Liver (tissue), 8 donors: ENCODE measurements at regions not wholly inside any gene's neighbourhood (a gene's known extent, or its start where the extent isn't known, plus 50 kb on each side); places are given as distances from the start of the nearest gene placed in this dataset.

Experiments
- DNase-seq: peaks from one replicate; pipeline ENCODE4 v3.0.0-alpha.2; 2017; ENCODE audit warnings: low spot score
- H3K27ac ChIP-seq, 2 donors: one replicate each; pipeline ENCODE4 v1.7.0; 2013; ENCODE audit warnings: inconsistent platforms in 2 of 2, low read length in 2 of 2, control low read depth in 1 of 2, low read depth in 1 of 2, mild to moderate bottlenecking in 1 of 2
- H3K27me3 ChIP-seq, 4 donors: one replicate each; pipeline versions ENCODE4 v1.6.1 to v1.7.0; 2013; ENCODE audit warnings: low read length in 3 of 4, inconsistent platforms in 1 of 4, mild to moderate bottlenecking in 1 of 4, moderate library complexity in 1 of 4; ENCODE audit not compliant: control insufficient read depth in 4 of 4, insufficient read depth in 4 of 4
- H3K36me3 ChIP-seq, 4 donors: one replicate each; pipeline versions ENCODE4 v1.6.1 to v1.7.0; 2013; ENCODE audit warnings: low read length in 3 of 4, mild to moderate bottlenecking in 3 of 4, low read depth in 1 of 4, moderate library complexity in 1 of 4; ENCODE audit not compliant: control insufficient read depth in 4 of 4, insufficient read depth in 3 of 4
- H3K4me1 ChIP-seq, 4 donors: one replicate each; pipeline versions ENCODE4 v1.6.1 to v1.7.0; 2013; ENCODE audit warnings: low read length in 3 of 4, mild to moderate bottlenecking in 3 of 4, moderate library complexity in 1 of 4; ENCODE audit not compliant: control insufficient read depth in 4 of 4, insufficient read depth in 4 of 4
- H3K4me3 ChIP-seq, 3 donors: one replicate each; pipeline versions ENCODE4 v1.6.1 to v1.7.0; 2013; ENCODE audit warnings: low read length in 3 of 3, control low read depth in 1 of 3, low read depth in 1 of 3, mild to moderate bottlenecking in 1 of 3
- H3K9ac ChIP-seq, 2 donors: one replicate each; pipeline ENCODE4 v1.7.0; 2013; ENCODE audit warnings: low read length in 2 of 2, mild to moderate bottlenecking in 2 of 2, moderate library complexity in 2 of 2, control low read depth in 1 of 2, low read depth in 1 of 2
- H3K9me3 ChIP-seq, 4 donors: one replicate each; pipeline versions ENCODE4 v1.6.1 to v1.7.0; 2013; ENCODE audit warnings: low read length in 3 of 4; ENCODE audit not compliant: control insufficient read depth in 4 of 4
- ATF3 ChIP-seq: IDR thresholded peaks from 2 replicates; pipeline ENCODE4 v1.6.1; 2016; ENCODE audit warnings: antibody characterized with exemption
- CTCF ChIP-seq: fragments of 150-350 bp; IDR thresholded peaks from 2 replicates; pipeline ENCODE4 v1.5.1; 2017; ENCODE audit warnings: improper control_type of control experiment, low read depth, low read length; ENCODE audit not compliant: missing input control
- EGR1 ChIP-seq, 2 donors: IDR thresholded peaks; 2 replicates each; pipeline ENCODE4 v1.6.1; 2016 to 2018; ENCODE audit warnings: antibody characterized with exemption in 2 of 2, low read depth in 2 of 2
- FOXA1 ChIP-seq: IDR thresholded peaks from 2 replicates; pipeline ENCODE4 v1.6.1; 2016; ENCODE audit warnings: antibody characterized with exemption
- FOXA2 ChIP-seq: IDR thresholded peaks from 2 replicates; pipeline ENCODE4 v1.6.1; 2016; ENCODE audit warnings: antibody characterized with exemption
- NR2F2 ChIP-seq: IDR thresholded peaks from 2 replicates; pipeline ENCODE4 v1.6.1; 2016; ENCODE audit warnings: antibody characterized with exemption
- RAD21 ChIP-seq, 2 donors: IDR thresholded peaks; 2 replicates each; pipeline ENCODE4 v1.6.1; 2016; ENCODE audit warnings: antibody characterized with exemption in 2 of 2, mild to moderate bottlenecking in 2 of 2
- REST ChIP-seq: IDR thresholded peaks from 2 replicates; pipeline ENCODE4 v1.6.1; 2016; ENCODE audit warnings: antibody characterized with exemption, mild to moderate bottlenecking
- RXRA ChIP-seq, 2 donors: IDR thresholded peaks; 2 replicates each; pipeline ENCODE4 v1.6.1; 2017 to 2018; ENCODE audit warnings: antibody characterized with exemption in 2 of 2, mild to moderate bottlenecking in 1 of 2
- SP1 ChIP-seq: IDR thresholded peaks from 2 replicates; pipeline ENCODE4 v1.6.1; 2018; ENCODE audit warnings: antibody characterized with exemption, mild to moderate bottlenecking
- TAF1 ChIP-seq: conservative IDR thresholded peaks from 2 replicates; pipeline ENCODE4 v1.6.1; 2016; ENCODE audit warnings: antibody characterized with exemption, mild to moderate bottlenecking
- YY1 ChIP-seq: IDR thresholded peaks from 2 replicates; pipeline ENCODE4 v1.6.1; 2016; ENCODE audit warnings: antibody characterized with exemption, mild to moderate bottlenecking
- ZBTB33 ChIP-seq: IDR thresholded peaks from 2 replicates; pipeline ENCODE4 v1.6.1; 2016; ENCODE audit warnings: antibody characterized with exemption
- WGBS: extraction: QIAGEN DNeasy Blood & Tissue Kit; methylation state at CpG from one replicate; pipeline ENCODE4 v1.1.7; 2013; 5-methylcytosine and 5-hydroxymethylcytosine counted together
- TF ChIP-seq, protein P1 (sequence below): IDR thresholded peaks from 2 replicates; pipeline ENCODE4 v1.6.1; 2016; ENCODE audit warnings: antibody characterized with exemption
- donor health status: healthy.
- donor health status: healthy.
- donor health status: healthy.
- donor health status: healthy.
- donor health status: healthy.

- TF ChIP-seq, protein P1, sequence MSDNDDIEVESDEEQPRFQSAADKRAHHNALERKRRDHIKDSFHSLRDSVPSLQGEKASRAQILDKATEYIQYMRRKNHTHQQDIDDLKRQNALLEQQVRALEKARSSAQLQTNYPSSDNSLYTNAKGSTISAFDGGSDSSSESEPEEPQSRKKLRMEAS: no peak
- TF ChIP-seq YY1 (no peak), CTCF (no peak), SP1 (no peak), EGR1 (IDR thresholded peaks at IDR 0.05; ENCODE audit: low read depth in 2 of 2) (no peak), RXRA (IDR thresholded peaks at IDR 0.05) (no peak), RAD21 (IDR thresholded peaks at IDR 0.05) (no peak), FOXA2 (no peak)
These were observed 257.3 kb upstream of the FOXQ1 start (continued) for GRCh38 chr6:1054653-1055014.

GRCh38 chr6:1053586-1053985 is 258.3 kb upstream of the FOXQ1 start:
- DNase-seq: no peak
- 70% methylated on average over 7 of the region's 7 CpGs for WGBS
- no peak overlapping the region for H3K4me3 ChIP-seq
- H3K4me1 ChIP-seq: no peaks in the 10 kb centered on the region
- H3K27me3 ChIP-seq: no peaks in the 10 kb centered on the region
- TF ChIP-seq ATF3 (no peak), NR2F2 (no peak), REST (no peak), TAF1 (no peak), SP1 (no peak), ZBTB33 (no peak), CTCF (no peak), EGR1 (IDR thresholded peaks at IDR 0.05; ENCODE audit: low read depth in 2 of 2) (no peak), FOXA1 (no peak), RXRA (IDR thresholded peaks at IDR 0.05) (no peak)
- TF ChIP-seq, protein P1: no peak
- H3K9me3 ChIP-seq: no peaks in the 10 kb centered on the region
- no peak overlapping the region for H3K9ac ChIP-seq
- H3K27ac ChIP-seq: no peak overlapping the region
- H3K36me3 ChIP-seq: no peaks in the 10 kb centered on the region
